ENCODE measurements at regions not wholly inside any gene's neighbourhood (a gene's known extent, or its start where the extent isn't known, plus 50 kb on each side); places are given as distances from the start of the nearest gene placed in this dataset.
A peak's percentile ranks its signal among the peaks of the same experiment; 100 is the strongest.

DNA sequence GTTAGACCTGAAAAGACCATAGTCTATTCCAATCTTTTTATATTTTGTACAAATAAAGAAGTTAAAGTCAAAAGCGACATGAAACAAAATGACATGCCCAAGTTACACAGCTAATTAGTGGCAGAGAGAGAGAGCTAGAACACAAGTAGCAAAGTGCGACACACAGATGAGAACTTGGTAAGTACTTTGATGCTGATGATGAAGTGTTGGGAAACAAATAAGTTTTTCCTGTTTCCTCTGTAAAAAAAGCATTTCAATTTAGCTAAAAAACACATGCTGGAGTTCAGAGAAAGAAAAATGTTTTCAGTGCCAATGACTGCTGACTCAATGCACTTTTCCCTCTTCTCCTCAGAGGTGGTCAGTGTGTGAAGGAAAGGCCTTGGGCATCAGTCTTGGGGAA, 226.9 kb downstream of the PAX3 start:
- DNase-seq, result no peak
- no peak overlapping the region for H3K4me3 ChIP-seq
- no peaks in the 10 kb centered on the region for H3K36me3 ChIP-seq
- H3K27me3 ChIP-seq (replicated peaks in 1 of 7), result peaks cover 0 to 15% (median 0%) of the 10 kb centered on the region in 7 donors
- no peaks in the 10 kb centered on the region for H3K9me3 ChIP-seq
- H3K4me1 ChIP-seq, result no peaks in the 10 kb centered on the region
- intact Hi-C loops (cut with DNase I; ENCODE audit: low total_unique reads), result no loop called here
- TF ChIP-seq, protein P1, sequence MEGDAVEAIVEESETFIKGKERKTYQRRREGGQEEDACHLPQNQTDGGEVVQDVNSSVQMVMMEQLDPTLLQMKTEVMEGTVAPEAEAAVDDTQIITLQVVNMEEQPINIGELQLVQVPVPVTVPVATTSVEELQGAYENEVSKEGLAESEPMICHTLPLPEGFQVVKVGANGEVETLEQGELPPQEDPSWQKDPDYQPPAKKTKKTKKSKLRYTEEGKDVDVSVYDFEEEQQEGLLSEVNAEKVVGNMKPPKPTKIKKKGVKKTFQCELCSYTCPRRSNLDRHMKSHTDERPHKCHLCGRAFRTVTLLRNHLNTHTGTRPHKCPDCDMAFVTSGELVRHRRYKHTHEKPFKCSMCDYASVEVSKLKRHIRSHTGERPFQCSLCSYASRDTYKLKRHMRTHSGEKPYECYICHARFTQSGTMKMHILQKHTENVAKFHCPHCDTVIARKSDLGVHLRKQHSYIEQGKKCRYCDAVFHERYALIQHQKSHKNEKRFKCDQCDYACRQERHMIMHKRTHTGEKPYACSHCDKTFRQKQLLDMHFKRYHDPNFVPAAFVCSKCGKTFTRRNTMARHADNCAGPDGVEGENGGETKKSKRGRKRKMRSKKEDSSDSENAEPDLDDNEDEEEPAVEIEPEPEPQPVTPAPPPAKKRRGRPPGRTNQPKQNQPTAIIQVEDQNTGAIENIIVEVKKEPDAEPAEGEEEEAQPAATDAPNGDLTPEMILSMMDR (IDR thresholded peaks at IDR 0.05 in 8 of 11, conservative IDR thresholded peaks at IDR 0.05 in 3 of 11), result no peak
- TF ChIP-seq POLR2AphosphoS5 (IDR thresholded peaks at IDR 0.05) (no peak), POLR2A (IDR thresholded peaks at IDR 0.05) (no peak)
- 83 to 96% (median 88%) methylated on average over 2 of the region's 2 CpGs for WGBS, 5 donors
- no peak overlapping the region for H3K27ac ChIP-seq

DNA sequence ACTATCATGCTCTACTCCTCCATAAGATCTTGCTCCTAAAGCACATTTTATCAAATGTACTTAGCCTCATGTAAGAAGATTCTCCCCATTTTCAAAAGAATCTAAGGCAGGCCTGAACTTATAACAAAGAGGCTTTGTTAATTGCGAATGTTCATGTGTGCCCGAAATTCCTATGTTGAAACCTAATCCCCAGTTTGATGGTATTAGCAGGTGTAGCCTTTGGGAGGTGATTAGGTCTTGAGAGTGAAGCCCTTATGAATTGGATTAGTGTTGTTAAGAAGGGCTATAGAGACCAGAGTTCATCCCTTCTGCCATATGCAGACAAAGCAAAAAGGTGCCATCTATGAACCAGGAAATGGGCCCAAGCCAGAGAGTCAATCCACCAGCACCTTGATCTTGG, 234.5 kb downstream of the PAX3 start:
- TF ChIP-seq, protein P1 (IDR thresholded peaks at IDR 0.05 in 8 of 11, conservative IDR thresholded peaks at IDR 0.05 in 3 of 11), result no peak
- TF ChIP-seq POLR2AphosphoS5 (IDR thresholded peaks at IDR 0.05) (no peak), POLR2A (IDR thresholded peaks at IDR 0.05) (no peak)
- intact Hi-C loops (cut with DNase I; ENCODE audit: low total_unique reads), result no loop called here
- 92 to 100% (median 94%) methylated on average over 2 of the region's 2 CpGs for WGBS, 5 donors
- no peak for DNase-seq
- no peak overlapping the region for H3K4me3 ChIP-seq
- H3K27me3 ChIP-seq (replicated peaks in 1 of 7), result peaks cover 0 to 17% (median 0%) of the 10 kb centered on the region in 7 donors
- H3K4me1 ChIP-seq, result no peaks in the 10 kb centered on the region
- H3K9me3 ChIP-seq, result no peaks in the 10 kb centered on the region
- no peak overlapping the region for H3K27ac ChIP-seq
- H3K36me3 ChIP-seq, result no peaks in the 10 kb centered on the region

DNA sequence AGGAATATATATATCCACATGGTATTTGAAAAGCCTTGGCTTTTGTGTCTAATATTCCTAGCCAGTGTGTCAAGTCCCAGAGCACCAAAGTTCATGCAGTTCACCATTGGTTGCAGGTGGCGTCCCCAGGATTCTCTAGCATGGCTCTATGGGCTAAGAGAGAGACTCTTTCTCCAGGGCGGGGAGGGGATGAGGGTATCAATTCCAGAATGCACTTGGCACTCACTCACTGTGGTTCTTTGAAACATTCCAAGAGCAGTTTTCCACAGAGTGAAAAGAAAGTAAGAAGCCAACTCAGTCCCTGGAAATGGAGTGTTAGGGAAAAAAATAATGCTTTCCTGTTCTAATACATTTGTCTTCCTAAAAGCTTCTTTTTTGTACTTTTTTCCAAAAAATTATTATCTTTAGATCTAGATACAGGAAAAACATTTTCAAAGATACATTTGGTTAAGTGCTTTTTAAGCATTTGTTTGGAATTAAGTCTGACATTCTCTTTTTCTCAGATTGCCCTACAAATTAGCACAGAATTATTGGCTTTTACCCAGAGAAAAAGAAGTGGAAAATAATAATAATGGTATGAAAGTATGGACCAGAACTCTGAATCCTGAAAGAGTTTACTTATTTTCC, 239.9 kb downstream of the PAX3 start:
- H3K27me3 ChIP-seq (replicated peaks in 1 of 7), result peaks cover 0 to 57% (median 4%) of the 10 kb centered on the region in 7 donors
- TF ChIP-seq, protein P1 (IDR thresholded peaks at IDR 0.05 in 8 of 11, conservative IDR thresholded peaks at IDR 0.05 in 3 of 11), result no peak
- TF ChIP-seq POLR2A (IDR thresholded peaks at IDR 0.05), result no peak
- TF ChIP-seq POLR2AphosphoS5 (IDR thresholded peaks at IDR 0.05), result no peak
- H3K4me3 ChIP-seq, result no peak overlapping the region
- H3K9me3 ChIP-seq, result no peaks in the 10 kb centered on the region
- no peak for DNase-seq
- no peaks in the 10 kb centered on the region for H3K4me1 ChIP-seq
- WGBS, 5 donors, result 58 to 80% (median 79%) methylated on average over 2 of the region's 2 CpGs
- intact Hi-C loops (cut with DNase I; ENCODE audit: low total_unique reads), result loop anchor here (10.0 kb wide), 1 partner anchor 556 kb away; no protein-coding TSS in a partner anchor
- H3K36me3 ChIP-seq, result no peaks in the 10 kb centered on the region
- no peak overlapping the region for H3K27ac ChIP-seq

DNA sequence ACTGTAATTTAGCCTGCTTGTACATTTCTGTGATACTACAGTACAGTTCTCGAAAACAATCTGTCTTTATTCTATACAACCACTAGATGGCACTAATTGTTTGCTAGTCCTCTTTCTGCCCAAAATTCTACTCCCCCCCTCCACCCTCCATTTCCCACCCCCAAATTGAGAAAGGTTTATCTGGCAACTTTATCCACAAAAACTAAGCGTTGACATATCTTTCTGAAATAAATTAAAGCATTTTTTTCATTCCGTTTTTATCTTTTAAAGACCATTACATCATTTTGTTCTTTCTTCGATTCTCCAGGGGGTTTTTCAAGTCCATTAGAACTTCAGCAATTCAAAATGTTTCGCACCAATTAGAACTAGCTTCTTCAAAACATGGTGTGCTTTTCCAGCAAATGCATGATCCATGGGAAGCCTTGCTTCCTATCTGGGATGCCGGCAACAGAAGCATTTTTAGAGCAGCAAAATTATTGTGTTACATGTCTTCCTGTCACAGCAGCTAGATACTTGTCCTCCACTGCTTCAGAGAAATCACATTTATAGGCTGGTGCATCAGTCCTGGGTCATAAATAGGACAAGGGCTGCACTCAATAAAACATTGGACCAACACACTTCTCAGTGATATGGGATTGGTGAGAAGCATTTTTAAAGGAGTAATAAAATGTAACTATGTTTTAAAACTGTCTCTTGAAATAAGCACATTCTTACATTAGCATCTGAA, 241.3 kb downstream of the PAX3 start:
- H3K27ac ChIP-seq, result no peak overlapping the region
- DNase-seq, result no peak
- no peaks in the 10 kb centered on the region for H3K36me3 ChIP-seq
- no peak for TF ChIP-seq POLR2AphosphoS5 (IDR thresholded peaks at IDR 0.05)
- no peak for TF ChIP-seq POLR2A (IDR thresholded peaks at IDR 0.05)
- TF ChIP-seq, protein P1 (IDR thresholded peaks at IDR 0.05 in 8 of 11, conservative IDR thresholded peaks at IDR 0.05 in 3 of 11), result peak in 8 of 11 experiments; percentile 5 to 48 (median 32)
- peaks cover 0 to 71% (median 8%) of the 10 kb centered on the region in 7 donors for H3K27me3 ChIP-seq (replicated peaks in 1 of 7)
- H3K4me3 ChIP-seq, result no peak overlapping the region
- H3K9me3 ChIP-seq, result no peaks in the 10 kb centered on the region
- H3K4me1 ChIP-seq, result no peaks in the 10 kb centered on the region
- intact Hi-C loops (cut with DNase I; ENCODE audit: low total_unique reads), result loop anchor here (10.0 kb wide), 1 partner anchor 557 kb away; no protein-coding TSS in a partner anchor
- WGBS, 5 donors, result 27 to 36% (median 32%) methylated on average over 6 of the region's 6 CpGs
